B cell (primary cell): ENCODE measurements at regions not wholly inside any gene's neighbourhood (a gene's known extent, or its start where the extent isn't known, plus 50 kb on each side); places are given as distances from the start of the nearest gene placed in this dataset.

Experiments
- ATAC-seq: fragments of 200-7000 bp; cut with Tn5 transposase; one replicate; pipeline ENCODE4 v1.10.0; 2021; ENCODE audit warnings: low read depth, mild to moderate bottlenecking, moderate number of reproducible peaks, moderate library complexity
- CTCF ChIA-PET: fragments of 350-600 bp; sonication (Branson Sonifier 250); formaldehyde crosslinking; loops from one replicate; lab custom pipeline; 2021; ENCODE audit warnings: antibody characterized with exemption, inconsistent platforms; lab: Charles Lee
- POLR2A ChIA-PET: fragments of 350-600 bp; sonication (Branson Sonifier 250); formaldehyde crosslinking; loops from one replicate; lab custom pipeline; 2021; ENCODE audit warnings: antibody characterized with exemption; lab: Charles Lee
- DNase-seq: peaks from one replicate; pipeline ENCODE4 v3.0.0; 2013
- H2AFZ ChIP-seq: 2 replicates; pipeline ENCODE4 v1.6.1; 2012; ENCODE audit warnings: mild to moderate bottlenecking, low read depth, low read length; ENCODE audit not compliant: insufficient read depth, poor library complexity, severe bottlenecking
- H3K27ac ChIP-seq, 2 donors: 1 replicate in 1 of 2; 2 replicates in 1 of 2; pipeline ENCODE4 v1.5.1; 2012 to 2013; ENCODE audit warnings: low read length in 2 of 2, mild to moderate bottlenecking in 2 of 2, moderate library complexity in 1 of 2
- H3K27me3 ChIP-seq, 4 experiments: fragments of 200-600 bp in 1 of 4; sonication (generic) in 1 of 4; replicated peaks in 1 of 4; 1 replicate in 2 of 4; 2 replicates in 2 of 4; pipeline versions ENCODE4 v1.6.1 to v1.7.0; 2013 to 2016; ENCODE audit warnings: low read length in 3 of 4, mild to moderate bottlenecking in 2 of 4, mixed read lengths in 1 of 4, moderate library complexity in 1 of 4; ENCODE audit not compliant: insufficient read depth in 4 of 4, control insufficient read depth in 3 of 4; ENCODE audit errors: control extremely low read depth in 1 of 4
- H3K36me3 ChIP-seq, 2 experiments: replicated peaks in 1 of 2; 1 replicate in 1 of 2; 2 replicates in 1 of 2; pipeline versions ENCODE4 v1.6.1 to v1.7.1; 2013; ENCODE audit warnings: low read length in 1 of 2; ENCODE audit not compliant: insufficient read depth in 2 of 2, control insufficient read depth in 1 of 2; ENCODE audit errors: control extremely low read depth in 1 of 2, extremely low read depth in 1 of 2
- H3K4me1 ChIP-seq, 2 donors: fragments of 200-600 bp in 1 of 2; sonication (generic) in 1 of 2; 1 replicate in 1 of 2; 2 replicates in 1 of 2; pipeline versions ENCODE4 v1.5.1 to v1.6.1; 2013 to 2017; ENCODE audit warnings: low read length in 2 of 2; ENCODE audit not compliant: control insufficient read depth in 2 of 2, insufficient read depth in 2 of 2
- H3K4me2 ChIP-seq: replicated peaks from 2 replicates; pipeline ENCODE3; 2012; ENCODE audit warnings: mild to moderate bottlenecking, low read depth, low read length; ENCODE audit not compliant: poor library complexity, severe bottlenecking
- H3K4me3 ChIP-seq, 5 experiments: fragments of 200-600 bp in 1 of 5; sonication (generic) in 1 of 5; 1 replicate in 3 of 5; 2 replicates in 2 of 5; pipeline versions ENCODE4 v1.5.1 to v1.7.0; 2011 to 2016; ENCODE audit warnings: low read length in 4 of 5, mild to moderate bottlenecking in 4 of 5, low read depth in 2 of 5, control low read depth in 1 of 5, moderate library complexity in 1 of 5; ENCODE audit not compliant: insufficient read depth in 1 of 5; ENCODE audit errors: control extremely low read depth in 1 of 5, extremely low read depth in 1 of 5
- H3K79me2 ChIP-seq: fragments of 200-600 bp; sonication (generic); one replicate; pipeline ENCODE4 v1.6.0; 2016; ENCODE audit warnings: low read length; ENCODE audit not compliant: control insufficient read depth, insufficient read depth
- H3K9ac ChIP-seq: fragments of 200-600 bp; sonication (generic); 2 replicates; pipeline ENCODE4 v1.6.1; 2017; ENCODE audit warnings: mild to moderate bottlenecking, low read length, moderate library complexity
- H3K9me3 ChIP-seq, 3 donors: one replicate each; pipeline versions ENCODE4 v1.6.1 to v1.7.1; 2013; ENCODE audit warnings: low read length in 2 of 3; ENCODE audit not compliant: control insufficient read depth in 2 of 3, insufficient read depth in 1 of 3; ENCODE audit errors: control extremely low read depth in 1 of 3
- H4K20me1 ChIP-seq: 2 replicates; pipeline ENCODE4 v1.6.0; 2012; ENCODE audit warnings: mild to moderate bottlenecking, low read length; ENCODE audit not compliant: insufficient read depth, control insufficient read depth, poor library complexity, severe bottlenecking
- H3K27ac Mint-ChIP-seq: one replicate; pipeline ENCODE4 v1.8.0; 2021; ENCODE audit warnings: mixed read lengths
- H3K27me3 Mint-ChIP-seq: one replicate; pipeline ENCODE4 v1.8.0; 2021; ENCODE audit warnings: mixed read lengths
- H3K4me1 Mint-ChIP-seq: one replicate; pipeline ENCODE4 v1.8.0; 2021; ENCODE audit warnings: mixed read lengths
- H3K4me3 Mint-ChIP-seq: one replicate; pipeline ENCODE4 v1.8.0; 2021; ENCODE audit warnings: mixed read lengths
- H3K9me3 Mint-ChIP-seq: one replicate; pipeline ENCODE4 v1.8.0; 2022; ENCODE audit warnings: mixed read lengths; ENCODE audit not compliant: insufficient read depth
- CTCF ChIP-seq: fragments of 200-600 bp; IDR thresholded peaks from one replicate; pipeline ENCODE4 v1.8.0; 2022; ENCODE audit warnings: antibody characterized with exemption, mild to moderate bottlenecking
- EZH2 ChIP-seq: IDR thresholded peaks from 2 replicates; pipeline ENCODE4 v1.6.1; 2012; ENCODE audit warnings: borderline replicate concordance, low read depth, mild to moderate bottlenecking, moderate library complexity, low read length; ENCODE audit not compliant: insufficient read depth, poor library complexity, severe bottlenecking
- WGBS: methylation state at CpG from one replicate; pipeline ENCODE4 v1.1.5; 2013; ENCODE audit warnings: missing lambda C conversion rate; ENCODE audit not compliant: insufficient coverage; 5-methylcytosine and 5-hydroxymethylcytosine counted together
- intact Hi-C: fragments of 100-400 bp; cut with micrococcal nuclease; formaldehyde crosslinking; loops from one replicate; pipeline ENCODE4 v1.10.0; 2022

GRCh38 chr5:101894985-101895384 is 401.1 kb downstream of the SLCO4C1 start:
- Histone ChIP-seq H3K9ac (no peak overlapping the region), H3K9me3 (no peaks in the 10 kb centered on the region), H2AFZ (no peak overlapping the region)

GRCh38 chr5:101878190-101878589 is 417.9 kb downstream of the SLCO4C1 start:
- no peak overlapping the region for H3K27ac ChIP-seq
- H3K9me3 ChIP-seq, result no peaks in the 10 kb centered on the region
- WGBS, result 56% methylated on average over 1 of the region's 2 CpGs
- no peak overlapping the region for H2AFZ ChIP-seq
- H3K4me3 ChIP-seq, result no peak overlapping the region
- no peaks in the 10 kb centered on the region for H3K27me3 Mint-ChIP-seq
- H3K4me3 Mint-ChIP-seq, result no peak overlapping the region
- intact Hi-C loops, result no loop called here
- no peaks in the 10 kb centered on the region for H3K27me3 ChIP-seq
- DNase-seq (no peak), ATAC-seq (no peak)
- CTCF ChIA-PET, result no interaction called here
- POLR2A ChIA-PET, result no interaction called here
- H3K36me3 ChIP-seq, result no peaks in the 10 kb centered on the region
- no peaks in the 10 kb centered on the region for H3K4me1 ChIP-seq
- no peaks in the 10 kb centered on the region for H3K9me3 Mint-ChIP-seq
- no peak overlapping the region for H3K9ac ChIP-seq
- TF ChIP-seq CTCF, result no peak
- TF ChIP-seq EZH2, result no peak
- no peak overlapping the region for H3K4me2 ChIP-seq
- no peaks in the 10 kb centered on the region for H3K4me1 Mint-ChIP-seq
- no peaks in the 10 kb centered on the region for H3K79me2 ChIP-seq
- H4K20me1 ChIP-seq, result no peaks in the 10 kb centered on the region
- no peak overlapping the region for H3K27ac Mint-ChIP-seq

More at GRCh38 chr5:101894985-101895384, 401.1 kb downstream of the SLCO4C1 start:
- TF ChIP-seq EZH2, result no peak
- TF ChIP-seq CTCF, result no peak
- ChIA-PET POLR2A (no interaction called here), CTCF (no interaction called here)
- H3K4me3 Mint-ChIP-seq, result no peak overlapping the region
- ATAC-seq (no peak), DNase-seq (no peak)
- H3K4me1 Mint-ChIP-seq, result no peaks in the 10 kb centered on the region
- no peak overlapping the region for H3K27ac ChIP-seq
- no peaks in the 10 kb centered on the region for H3K79me2 ChIP-seq
- H3K4me1 ChIP-seq, result no peaks in the 10 kb centered on the region
- no CpG with 5 or more reads among the region's 1 CpG for WGBS
- no peaks in the 10 kb centered on the region for H3K27me3 ChIP-seq
- H3K4me3 ChIP-seq, result no peak overlapping the region
- H3K4me2 ChIP-seq, result no peak overlapping the region
- H3K9me3 Mint-ChIP-seq, result peaks cover 3% of the 10 kb centered on the region
- no peaks in the 10 kb centered on the region for H3K36me3 ChIP-seq
- no peaks in the 10 kb centered on the region for H3K27me3 Mint-ChIP-seq
- intact Hi-C loops, result no loop called here
- H3K27ac Mint-ChIP-seq, result no peak overlapping the region
- no peaks in the 10 kb centered on the region for H4K20me1 ChIP-seq
